CD4-positive, alpha-beta T cell treated with Interleukin-1 beta for 1 hour (primary cell): ENCODE measurements at regions not wholly inside any gene's neighbourhood (a gene's known extent, or its start where the extent isn't known, plus 50 kb on each side); places are given as distances from the start of the nearest gene placed in this dataset.

ENCODE experiments used
- DNase-seq, 2 donors: peaks; one replicate each; pipeline ENCODE4 v3.0.0-alpha.2; 2020 to 2022

DNA sequence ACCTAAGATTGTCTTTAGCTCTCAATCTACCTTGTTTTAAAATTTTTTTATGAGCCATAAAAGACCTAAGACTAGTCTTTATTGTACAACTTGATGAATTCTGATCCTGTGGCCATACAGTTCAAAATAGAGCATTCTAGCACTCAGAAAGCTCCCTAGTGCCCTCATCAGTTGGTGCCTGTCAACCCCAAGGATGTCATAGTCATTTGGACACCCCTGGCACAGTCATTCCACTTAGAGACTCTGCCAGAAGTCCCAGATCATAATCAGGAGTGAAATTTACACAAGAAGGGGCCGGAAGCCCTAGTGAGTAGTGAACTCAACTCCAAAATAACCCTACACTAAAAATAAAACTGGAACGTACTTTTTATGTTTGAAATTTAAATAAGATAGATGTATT is 80.0 kb upstream of the INSIG1 start:
- DNase-seq: no peak

DNA sequence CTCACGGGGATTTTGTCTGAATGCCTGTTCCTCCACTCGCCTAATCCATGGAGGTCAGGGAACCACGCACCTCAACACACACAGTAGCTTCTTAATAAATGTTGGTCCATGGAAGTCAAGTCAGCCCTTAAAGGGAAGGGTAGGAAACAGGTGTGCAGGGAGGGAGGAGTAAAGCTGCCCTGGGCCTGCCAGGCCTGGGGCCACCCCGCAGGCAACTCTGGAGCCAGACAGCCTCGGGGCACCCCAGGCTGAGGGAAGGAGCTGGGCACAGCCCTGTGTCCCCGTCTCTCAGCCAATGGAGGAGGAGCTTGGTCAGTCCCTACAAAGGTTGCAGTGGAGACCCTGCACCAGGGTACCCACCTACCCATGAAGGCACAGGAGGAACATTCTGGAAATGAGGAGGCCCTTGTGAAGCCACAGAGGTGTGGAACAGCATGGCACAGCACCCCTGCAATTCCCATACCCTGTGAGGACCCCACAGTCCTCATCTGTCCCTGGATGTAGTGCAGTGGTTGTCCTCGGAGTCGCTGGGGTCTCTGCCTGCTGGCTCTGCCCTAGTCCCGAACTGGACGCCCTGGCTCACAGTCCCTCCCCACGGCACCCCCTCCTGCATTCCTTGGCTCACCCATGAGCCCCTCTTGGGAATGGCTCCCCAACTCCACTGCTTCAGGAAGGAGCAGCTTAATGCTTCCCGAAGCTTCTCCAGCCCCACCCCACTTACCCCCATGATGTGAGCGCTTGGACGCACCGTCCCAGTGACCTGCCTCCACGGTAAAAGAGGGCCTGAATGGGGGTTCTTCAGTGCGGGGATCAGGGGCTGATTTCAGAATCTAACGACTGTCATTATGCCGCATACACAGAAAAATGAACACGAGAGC is 79.2 kb upstream of the INSIG1 start:
- DNase-seq: no peak

- no peak for DNase-seq
Measured at GRCh38 chr7:155219154-155219531, 78.5 kb upstream of the INSIG1 start.

DNA sequence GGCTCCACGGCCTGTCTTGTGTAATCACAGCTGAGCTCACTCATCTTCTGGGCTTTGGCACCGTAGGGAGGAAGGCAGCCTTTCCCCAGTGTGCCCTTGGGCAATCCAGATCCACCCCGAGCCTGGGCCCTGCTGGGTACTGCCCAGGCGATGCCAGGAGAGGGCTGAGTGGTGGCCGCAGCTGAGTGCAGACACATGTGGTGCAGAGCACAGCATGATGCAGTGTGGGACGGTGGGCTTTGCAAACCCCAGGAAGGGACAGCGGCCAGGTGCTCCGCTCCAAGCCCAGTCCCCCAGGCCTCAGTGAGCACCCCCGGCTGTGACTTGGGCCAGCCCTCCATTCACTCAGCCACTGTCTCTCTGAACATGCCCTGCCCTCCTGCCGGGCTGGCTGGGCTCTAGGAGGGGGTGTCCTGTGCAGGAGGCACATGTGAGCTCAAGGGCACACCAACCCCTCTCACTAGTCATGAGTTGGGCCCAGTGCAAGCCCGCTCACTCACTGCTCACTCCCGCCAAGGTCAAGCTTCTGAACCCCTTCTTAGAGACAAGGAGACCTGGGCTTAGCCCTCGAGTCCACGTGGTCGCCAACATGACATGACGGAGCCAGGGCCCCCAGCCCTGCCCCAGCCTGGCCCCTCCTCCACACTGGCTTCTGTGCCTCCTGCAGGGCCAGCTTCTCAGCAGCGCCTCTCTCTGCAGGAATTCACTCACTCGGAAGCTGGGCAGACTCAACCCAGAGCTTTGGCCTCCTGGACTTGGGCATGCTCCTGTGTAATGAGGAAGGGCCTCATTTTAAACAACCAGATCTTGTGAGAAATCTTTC is 77.5 kb upstream of the INSIG1 start:
- DNase-seq: no peak

DNA sequence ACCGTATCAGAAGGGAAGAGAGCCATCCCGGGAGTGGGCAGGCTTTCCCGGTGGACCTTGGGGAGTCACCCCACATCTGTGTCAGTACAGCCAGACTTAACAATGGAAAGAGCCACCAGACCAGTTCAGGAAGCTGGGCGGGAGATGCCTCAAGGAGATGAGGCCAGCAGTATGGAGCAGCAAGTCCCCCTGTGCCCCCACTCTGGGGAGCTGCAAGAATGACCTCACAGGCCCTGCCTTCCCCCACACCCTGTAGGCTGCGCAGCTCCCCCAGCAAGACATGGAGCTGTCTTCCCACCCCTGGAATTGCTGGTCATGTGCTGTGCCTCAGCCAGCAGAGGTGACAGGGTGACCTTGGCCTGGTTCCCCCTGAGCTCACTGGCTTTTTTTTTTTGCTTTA is 76.8 kb upstream of the INSIG1 start:
- DNase-seq: no peak

GRCh38 chr7:155221547-155221946 is 76.1 kb upstream of the INSIG1 start:
- DNase-seq: no peak

- no peak for DNase-seq
Measured at GRCh38 chr7:155222061-155222460, 75.6 kb upstream of the INSIG1 start.

- no peak for DNase-seq
Measured at GRCh38 chr7:155222573-155222972, 75.1 kb upstream of the INSIG1 start.

DNA sequence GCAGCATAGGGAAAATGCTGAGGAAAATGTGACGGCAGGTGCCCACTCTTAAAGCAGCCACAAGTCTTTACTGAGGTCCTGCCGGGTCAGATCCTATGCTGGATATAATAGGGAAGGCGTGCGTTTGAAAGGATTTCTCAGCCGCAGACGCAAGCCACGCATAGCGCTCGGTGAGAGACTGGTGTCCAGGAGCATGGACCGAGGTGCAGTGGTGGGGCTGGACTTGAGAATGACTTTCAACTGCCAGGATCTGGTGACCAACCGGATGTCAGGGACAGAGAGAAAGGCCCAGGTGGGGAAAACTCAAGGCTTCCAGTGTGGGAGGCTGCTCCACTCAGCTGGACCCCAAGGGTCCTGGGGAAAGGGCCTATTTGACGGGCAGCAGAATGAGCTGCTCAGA is 74.7 kb upstream of the INSIG1 start:
- no peak for DNase-seq

GRCh38 chr7:155223503-155223902 is 74.2 kb upstream of the INSIG1 start:
- DNase-seq: no peak

- no peak for DNase-seq
Measured at GRCh38 chr7:155224116-155224811, 73.4 kb upstream of the INSIG1 start.

DNA sequence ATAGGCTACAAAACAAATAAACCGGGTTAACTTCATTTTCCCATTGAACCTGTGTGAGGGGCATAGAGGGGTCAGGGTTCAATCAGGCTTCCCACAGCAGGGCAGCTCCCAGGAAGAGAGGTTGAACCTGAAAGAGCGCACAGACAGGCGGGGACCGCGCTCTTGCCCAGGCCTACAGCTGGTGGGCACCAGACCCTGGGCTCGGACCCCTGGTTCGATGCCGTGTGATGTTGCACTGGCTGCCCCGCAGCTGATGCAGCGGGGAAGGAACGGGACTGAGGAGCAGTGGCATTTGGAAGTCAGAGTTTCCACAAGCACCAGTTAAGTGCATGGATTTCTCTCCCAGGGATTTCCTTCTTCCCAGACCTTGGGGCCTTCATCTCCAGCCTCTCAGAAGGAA is 72.6 kb upstream of the INSIG1 start:
- no peak for DNase-seq

GRCh38 chr7:155225516-155225915 is 72.2 kb upstream of the INSIG1 start:
- no peak for DNase-seq

DNA sequence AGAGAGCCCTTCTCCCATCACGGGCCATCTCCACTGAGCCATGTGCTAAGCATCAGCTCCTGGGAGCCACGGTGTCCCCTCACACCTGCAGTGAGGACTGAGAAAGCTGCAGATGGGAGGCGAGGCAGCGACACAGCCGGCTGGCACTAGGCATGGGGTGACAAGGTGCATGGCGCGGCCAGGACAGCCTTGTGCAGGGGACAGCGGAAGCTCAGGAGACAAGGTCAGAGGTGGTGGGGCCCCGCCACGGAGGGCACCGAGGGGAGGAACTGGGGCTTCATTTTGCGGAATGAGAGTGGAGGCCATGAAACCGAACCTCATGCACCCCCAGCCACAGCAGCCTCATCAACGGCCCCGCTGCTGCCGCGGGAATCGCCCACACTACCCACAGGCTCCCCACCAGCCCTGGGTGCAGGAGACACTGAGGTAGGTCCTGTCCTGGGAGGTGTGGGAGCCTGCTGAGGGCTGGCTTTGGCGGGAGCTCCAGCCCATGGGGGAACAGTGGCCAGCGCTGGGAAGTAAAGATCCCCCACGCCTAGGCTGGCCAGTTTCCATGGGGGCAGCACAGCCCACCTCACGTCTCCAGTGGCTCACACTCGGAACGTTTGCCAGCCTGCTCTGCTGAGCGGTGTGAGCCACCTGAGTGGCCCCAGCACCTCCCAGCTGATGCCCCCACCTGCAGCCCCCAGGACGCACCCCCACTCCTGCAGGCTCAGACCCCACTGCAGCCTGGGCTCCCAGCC is 71.2 kb upstream of the INSIG1 start:
- no peak for DNase-seq

DNA sequence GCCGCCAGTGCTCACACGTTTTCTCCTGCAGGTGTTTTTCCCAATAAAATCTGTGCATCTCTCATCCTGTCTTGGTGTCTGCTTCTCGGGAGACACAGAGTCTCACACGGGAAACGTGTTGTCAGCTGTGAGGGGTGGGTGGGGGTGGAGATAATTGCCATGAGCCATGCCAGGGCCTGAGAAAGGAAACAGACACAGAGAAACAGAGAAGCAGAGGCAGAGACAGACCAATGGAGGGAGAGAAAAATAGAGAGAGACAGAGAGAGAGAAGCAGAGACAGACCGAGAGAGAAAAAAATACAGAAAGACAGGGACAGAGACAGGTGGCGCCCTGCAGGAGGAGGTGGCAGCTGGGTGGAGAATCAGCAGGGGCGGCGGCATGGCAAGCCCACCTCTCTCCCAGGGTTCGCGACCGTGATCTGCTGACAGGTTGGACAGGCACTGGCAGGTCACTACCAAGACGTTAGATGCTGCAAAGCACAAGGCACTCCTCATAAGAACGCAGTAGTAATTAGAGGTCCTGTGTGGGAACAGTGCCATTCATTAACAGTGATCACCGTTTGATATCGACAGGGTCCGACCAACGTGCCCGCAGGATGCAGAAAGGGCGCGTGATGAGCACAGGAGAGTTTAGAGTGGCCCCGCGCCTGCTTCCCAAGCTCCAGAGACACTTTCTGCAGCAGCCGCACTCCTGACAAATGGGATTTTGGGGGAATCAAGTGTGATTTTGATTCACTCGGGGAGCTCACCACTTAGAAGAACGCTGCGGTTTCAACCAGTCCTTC is 70.5 kb upstream of the INSIG1 start:
- no peak for DNase-seq

GRCh38 chr7:155227788-155228458 is 69.8 kb upstream of the INSIG1 start:
- DNase-seq: no peak

GRCh38 chr7:155228459-155228845 is 69.2 kb upstream of the INSIG1 start:
- no peak for DNase-seq

- no peak for DNase-seq
Measured at GRCh38 chr7:155228894-155229293, 68.8 kb upstream of the INSIG1 start.

- DNase-seq: no peak
Measured at GRCh38 chr7:155229548-155230168, 68.0 kb upstream of the INSIG1 start.

GRCh38 chr7:155230169-155230593 is 67.5 kb upstream of the INSIG1 start:
- DNase-seq: no peak

DNA sequence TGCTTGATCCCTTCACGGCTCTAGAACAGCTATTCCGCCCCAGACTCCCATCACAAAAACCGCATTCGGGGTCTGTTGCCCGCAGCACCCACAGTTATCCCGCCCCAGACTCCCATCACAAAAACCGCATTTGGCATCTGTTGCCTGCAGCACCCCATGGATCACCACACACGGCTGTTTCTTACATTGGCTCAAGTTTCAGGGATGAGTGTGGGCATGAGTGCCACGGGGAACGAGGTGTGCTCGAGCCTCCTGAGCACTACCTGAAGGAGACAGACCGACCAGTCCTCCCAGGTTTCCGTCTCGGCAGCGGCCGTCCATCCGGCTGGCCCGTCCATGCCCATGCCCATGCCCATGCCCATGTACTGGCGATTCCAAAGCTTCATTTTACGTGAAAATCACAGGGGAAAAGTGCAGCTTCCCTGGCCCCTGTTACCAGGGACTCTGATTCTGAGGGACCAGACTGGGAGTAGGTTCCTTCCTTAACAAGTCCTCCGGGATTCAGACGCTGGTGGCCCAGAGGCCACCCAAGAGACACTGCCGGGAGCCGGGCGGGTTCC is 66.4 kb upstream of the INSIG1 start:
- no peak for DNase-seq
